T-helper 17 cell (primary cell): ENCODE measurements at regions not wholly inside any gene's neighbourhood (a gene's known extent, or its start where the extent isn't known, plus 50 kb on each side); places are given as distances from the start of the nearest gene placed in this dataset.
"Not testable (repeated sequence)": the region's sequence is repeated elsewhere in the genome, so short reads cannot be mapped to it uniquely, and the experiment has no call there.

Source experiments
- ATAC-seq: fragments of 150-1000 bp; cut with Tn5 transposase; 2 replicates; pipeline ENCODE4 v1.10.0; 2021; ENCODE audit warnings: mild to moderate bottlenecking, moderate library complexity
- DNase-seq, 3 donors: peaks; one replicate each; pipeline versions ENCODE4 v3.0.0 to v3.0.0-alpha.2; 2020 to 2021
- H3K9me3 ChIP-seq: one replicate; pipeline ENCODE4 v1.7.0; 2013; ENCODE audit warnings: low read length, mild to moderate bottlenecking; ENCODE audit not compliant: control insufficient read depth, poor library complexity, severe bottlenecking
- H3K27ac Mint-ChIP-seq: one replicate; pipeline ENCODE4 v1.8.0; 2022; ENCODE audit warnings: mild to moderate bottlenecking, moderate library complexity, mixed read lengths
- H3K27me3 Mint-ChIP-seq: one replicate; pipeline ENCODE4 v1.8.0; 2022; ENCODE audit warnings: mixed read lengths
- H3K36me3 Mint-ChIP-seq: one replicate; pipeline ENCODE4 v1.8.0; 2022; ENCODE audit warnings: low read depth, mixed read lengths
- H3K4me1 Mint-ChIP-seq: one replicate; pipeline ENCODE4 v1.8.0; 2022; ENCODE audit warnings: mild to moderate bottlenecking, mixed read lengths
- H3K4me3 Mint-ChIP-seq: one replicate; pipeline ENCODE4 v1.8.0; 2022; ENCODE audit warnings: mild to moderate bottlenecking, moderate library complexity, mixed read lengths

DNA sequence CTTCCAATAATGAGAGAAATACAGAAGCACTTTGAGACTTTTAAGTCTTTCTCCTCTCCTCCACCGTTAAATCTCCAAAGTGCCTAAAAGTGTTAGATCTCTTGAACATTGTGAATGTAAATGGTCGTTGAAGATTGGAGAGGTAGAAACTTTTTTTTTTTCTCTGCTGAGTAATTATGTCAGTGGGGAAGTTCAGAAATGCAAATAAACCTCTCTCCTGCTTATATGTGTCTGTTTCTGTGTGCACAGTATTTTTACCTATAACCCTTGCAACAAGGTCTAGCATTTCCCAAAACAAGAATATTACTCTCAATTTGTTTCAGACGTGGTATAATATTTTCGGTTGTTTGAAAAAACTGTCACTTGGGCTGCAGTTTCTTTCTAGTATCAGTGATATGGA, 833.6 kb upstream of the CDH8 start:
- no peaks in the 10 kb centered on the region for H3K27me3 Mint-ChIP-seq
- DNase-seq = no peak
- no peaks in the 10 kb centered on the region for H3K4me1 Mint-ChIP-seq
- no peak overlapping the region for H3K27ac Mint-ChIP-seq
- ATAC-seq = no peak
- no peaks in the 10 kb centered on the region for H3K9me3 ChIP-seq
- H3K36me3 Mint-ChIP-seq = no peaks in the 10 kb centered on the region
- H3K4me3 Mint-ChIP-seq = no peak overlapping the region

DNA sequence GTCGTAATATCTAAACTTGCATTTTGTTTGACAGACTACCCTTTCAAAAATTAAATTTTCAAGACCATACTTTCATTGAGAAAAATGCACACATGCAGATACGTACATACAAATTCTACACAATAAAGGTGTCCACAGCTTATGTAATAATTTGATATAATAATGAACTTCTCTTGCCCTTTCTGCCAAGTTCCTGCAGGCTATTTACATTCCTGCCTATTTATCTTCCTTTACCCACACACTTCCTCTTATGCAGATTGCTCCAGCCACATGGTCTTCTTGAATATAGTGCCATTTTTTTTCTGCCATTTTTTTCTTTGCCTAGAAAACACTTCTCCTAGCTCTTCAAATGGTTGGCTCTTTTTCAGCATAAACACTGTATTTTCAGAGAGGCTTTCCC, 826.9 kb upstream of the CDH8 start:
- no peak overlapping the region for H3K4me3 Mint-ChIP-seq
- no peaks in the 10 kb centered on the region for H3K27me3 Mint-ChIP-seq
- ATAC-seq = no peak

GRCh38 chr16:62853887-62854286, 817.6 kb upstream of the CDH8 start:
- Mint-ChIP-seq H3K4me1 (no peaks in the 10 kb centered on the region), H3K4me3 (no peak overlapping the region), H3K27ac (no peak overlapping the region), H3K27me3 (no peaks in the 10 kb centered on the region), H3K36me3 (no peaks in the 10 kb centered on the region)
- DNase-seq = no peak
- ATAC-seq = no peak
- H3K9me3 ChIP-seq = no peaks in the 10 kb centered on the region

More for the DNA sequence above, 826.9 kb upstream of the CDH8 start:
- no peak overlapping the region for H3K27ac Mint-ChIP-seq
- no peaks in the 10 kb centered on the region for H3K36me3 Mint-ChIP-seq
- no peaks in the 10 kb centered on the region for H3K9me3 ChIP-seq
- H3K4me1 Mint-ChIP-seq = no peaks in the 10 kb centered on the region
- no peak for DNase-seq

DNA sequence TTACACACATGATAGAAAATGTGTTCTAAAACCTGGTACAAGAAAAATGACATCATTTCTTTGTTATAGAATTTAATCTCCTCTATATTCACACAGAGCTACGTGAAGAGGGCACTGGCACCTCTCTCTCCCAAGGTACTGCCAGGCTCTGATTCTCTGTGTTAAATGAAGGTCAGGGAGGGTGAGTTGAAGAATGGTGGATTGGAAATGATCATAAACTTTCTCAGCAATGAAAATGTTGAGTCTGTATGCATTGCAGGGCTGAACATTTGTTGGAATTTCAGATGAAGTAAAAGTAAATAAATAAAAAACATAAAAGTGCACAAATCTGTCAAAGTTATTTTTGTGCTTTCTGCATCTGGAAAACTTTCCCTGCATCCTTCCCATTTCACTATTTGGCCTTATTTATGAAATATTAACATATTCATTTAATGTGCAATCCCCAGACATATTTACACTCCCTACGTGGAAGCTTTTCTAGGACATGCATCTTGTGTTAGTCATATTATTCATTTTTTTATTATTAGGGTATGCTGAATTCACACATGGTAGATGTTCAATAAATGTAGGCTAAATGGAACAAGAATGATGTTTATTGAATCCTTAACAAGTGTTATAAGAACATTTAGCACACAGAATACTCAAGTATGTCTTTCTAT, 810.3 kb upstream of the CDH8 start:
- H3K27me3 Mint-ChIP-seq = no peaks in the 10 kb centered on the region
- DNase-seq (no peak), ATAC-seq (no peak)
- no peak overlapping the region for H3K4me3 Mint-ChIP-seq
- H3K27ac Mint-ChIP-seq = no peak overlapping the region
- no peaks in the 10 kb centered on the region for H3K9me3 ChIP-seq
- no peaks in the 10 kb centered on the region for H3K4me1 Mint-ChIP-seq
- no peaks in the 10 kb centered on the region for H3K36me3 Mint-ChIP-seq

GRCh38 chr16:62832214-62832613, 796.0 kb upstream of the CDH8 start:
- ATAC-seq (no peak), DNase-seq (no peak)
- Mint-ChIP-seq H3K4me1 (no peaks in the 10 kb centered on the region), H3K27me3 (no peaks in the 10 kb centered on the region), H3K36me3 (no peaks in the 10 kb centered on the region), H3K4me3 (no peak overlapping the region), H3K27ac (no peak overlapping the region)
- no peaks in the 10 kb centered on the region for H3K9me3 ChIP-seq

DNA sequence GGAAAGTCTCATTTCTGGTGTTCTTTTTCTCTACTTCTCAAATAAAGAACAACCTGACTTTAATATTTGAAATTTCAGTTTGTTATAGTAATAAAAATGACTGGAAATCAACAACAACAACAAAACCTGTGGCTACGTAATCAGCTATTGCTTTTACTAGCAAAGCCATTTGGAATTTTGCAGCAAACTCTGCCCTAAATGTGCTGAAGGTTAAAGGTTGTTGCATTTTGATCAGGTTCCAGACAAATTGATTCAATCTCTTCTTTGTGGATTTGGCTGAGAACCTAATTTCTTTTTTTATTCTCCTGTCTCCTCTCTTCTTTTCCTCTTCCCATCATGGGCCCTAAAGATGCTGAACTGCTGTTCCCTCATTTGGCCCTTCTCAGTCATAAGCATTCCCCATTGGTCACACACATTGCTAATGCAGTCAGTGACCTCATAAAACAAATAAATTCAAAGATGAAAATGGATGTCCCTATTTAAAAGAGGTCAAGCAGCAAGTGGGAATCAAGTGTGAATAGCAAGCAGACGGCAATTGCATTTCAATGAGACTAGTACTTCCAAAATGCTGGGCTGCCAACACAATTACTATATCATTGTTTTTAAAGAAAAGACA, 795.1 kb upstream of the CDH8 start:
- H3K36me3 Mint-ChIP-seq = no peaks in the 10 kb centered on the region
- H3K27me3 Mint-ChIP-seq = no peaks in the 10 kb centered on the region
- DNase-seq (no peak), ATAC-seq (no peak)
- no peaks in the 10 kb centered on the region for H3K9me3 ChIP-seq
- H3K27ac Mint-ChIP-seq = no peak overlapping the region
- no peaks in the 10 kb centered on the region for H3K4me1 Mint-ChIP-seq
- H3K4me3 Mint-ChIP-seq = no peak overlapping the region

- ATAC-seq = no peak
- no peaks in the 10 kb centered on the region for H3K36me3 Mint-ChIP-seq
- H3K4me1 Mint-ChIP-seq = no peaks in the 10 kb centered on the region
- no peaks in the 10 kb centered on the region for H3K27me3 Mint-ChIP-seq
- H3K4me3 Mint-ChIP-seq = no peak overlapping the region
- no peaks in the 10 kb centered on the region for H3K9me3 ChIP-seq
- H3K27ac Mint-ChIP-seq = no peak overlapping the region
- no peak for DNase-seq
These were observed 793.4 kb upstream of the CDH8 start for GRCh38 chr16:62829607-62830006.

DNA sequence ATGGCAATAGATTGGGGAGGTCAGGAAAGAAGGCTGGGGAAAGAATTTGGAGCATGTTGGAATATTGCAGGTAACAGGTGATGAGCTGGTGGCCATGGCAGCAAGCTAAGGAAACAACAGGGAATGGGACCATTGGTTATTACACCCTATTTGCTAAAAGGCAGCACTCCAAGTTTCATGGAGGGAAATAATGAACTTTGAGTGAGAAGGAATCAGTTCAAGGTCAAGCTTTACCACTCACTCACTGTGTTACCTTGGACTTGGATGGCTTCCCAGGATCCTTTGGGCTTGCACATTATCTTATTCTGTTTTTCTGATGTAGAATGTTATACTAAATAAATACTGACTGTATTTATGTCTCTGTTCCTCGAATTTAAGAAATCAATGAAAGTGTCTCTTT, 792.8 kb upstream of the CDH8 start:
- Mint-ChIP-seq H3K4me1 (no peaks in the 10 kb centered on the region), H3K27me3 (no peaks in the 10 kb centered on the region), H3K36me3 (no peaks in the 10 kb centered on the region), H3K4me3 (no peak overlapping the region), H3K27ac (no peak overlapping the region)
- DNase-seq (no peak), ATAC-seq (no peak)
- H3K9me3 ChIP-seq = no peaks in the 10 kb centered on the region

GRCh38 chr16:62821824-62822223, 785.6 kb upstream of the CDH8 start:
- no peak overlapping the region for H3K4me3 Mint-ChIP-seq
- H3K27me3 Mint-ChIP-seq = no peaks in the 10 kb centered on the region
- no peak for ATAC-seq
- H3K9me3 ChIP-seq = no peaks in the 10 kb centered on the region
- no peaks in the 10 kb centered on the region for H3K36me3 Mint-ChIP-seq
- no peak overlapping the region for H3K27ac Mint-ChIP-seq
- H3K4me1 Mint-ChIP-seq = no peaks in the 10 kb centered on the region
- no peak for DNase-seq

- no peaks in the 10 kb centered on the region for H3K4me1 Mint-ChIP-seq
- H3K36me3 Mint-ChIP-seq = no peaks in the 10 kb centered on the region
- no peak overlapping the region for H3K27ac Mint-ChIP-seq
- no peaks in the 10 kb centered on the region for H3K9me3 ChIP-seq
- H3K27me3 Mint-ChIP-seq = no peaks in the 10 kb centered on the region
- DNase-seq = no peak
- H3K4me3 Mint-ChIP-seq = no peak overlapping the region
- ATAC-seq = no peak
These were observed 780.8 kb upstream of the CDH8 start for GRCh38 chr16:62816971-62817519.

GRCh38 chr16:62814891-62815290, 778.7 kb upstream of the CDH8 start:
- no peak for DNase-seq
- Mint-ChIP-seq H3K27ac (no peak overlapping the region), H3K4me1 (no peaks in the 10 kb centered on the region), H3K4me3 (no peak overlapping the region), H3K27me3 (no peaks in the 10 kb centered on the region), H3K36me3 (no peaks in the 10 kb centered on the region)
- H3K9me3 ChIP-seq = no peaks in the 10 kb centered on the region
- ATAC-seq = no peak

- Mint-ChIP-seq H3K4me3 (no peak overlapping the region), H3K27ac (no peak overlapping the region), H3K36me3 (no peaks in the 10 kb centered on the region), H3K4me1 (no peaks in the 10 kb centered on the region), H3K27me3 (no peaks in the 10 kb centered on the region)
- DNase-seq (no peak), ATAC-seq (no peak)
- H3K9me3 ChIP-seq = no peaks in the 10 kb centered on the region
These were observed 769.1 kb upstream of the CDH8 start for GRCh38 chr16:62805221-62805857.

- Mint-ChIP-seq H3K4me1 (no peaks in the 10 kb centered on the region), H3K27ac (no peak overlapping the region), H3K4me3 (no peak overlapping the region), H3K27me3 (no peaks in the 10 kb centered on the region), H3K36me3 (no peaks in the 10 kb centered on the region)
- H3K9me3 ChIP-seq = no peaks in the 10 kb centered on the region
- ATAC-seq (no peak), DNase-seq (no peak)
These were observed 758.5 kb upstream of the CDH8 start for GRCh38 chr16:62794724-62795123.

DNA sequence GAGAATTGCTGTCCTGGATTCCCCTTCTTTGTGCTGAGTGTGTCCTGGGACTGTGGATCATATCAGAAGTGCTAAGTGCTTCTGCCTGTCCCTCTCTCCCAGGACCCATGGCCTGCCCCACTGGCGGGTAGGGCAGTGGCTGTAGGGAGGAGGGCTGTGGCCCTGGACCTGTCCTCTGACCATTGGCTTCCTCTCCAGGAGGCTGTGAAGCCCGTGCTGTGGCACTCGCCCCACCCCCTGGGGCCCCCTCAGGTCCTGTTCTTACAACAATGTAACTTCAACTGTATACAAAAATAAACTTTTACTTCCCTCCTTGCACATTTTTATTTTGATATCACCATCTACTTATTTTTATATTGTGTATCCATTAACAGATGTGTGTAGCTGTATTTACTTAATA, 743.8 kb upstream of the CDH8 start:
- not testable (repeated sequence) for ATAC-seq, H3K4me1 Mint-ChIP-seq, H3K4me3 Mint-ChIP-seq, DNase-seq, H3K36me3 Mint-ChIP-seq, H3K27me3 Mint-ChIP-seq, H3K9me3 ChIP-seq, H3K27ac Mint-ChIP-seq
